ENCODE measurements at regions not wholly inside any gene's neighbourhood (a gene's known extent, or its start where the extent isn't known, plus 50 kb on each side); places are given as distances from the start of the nearest gene placed in this dataset.

GRCh38 chr2:163951312-163951711 is 215.5 kb upstream of the FIGN start:
- TF ChIP-seq CTCF (IDR thresholded peaks at IDR 0.05) = no peak
- no peak for TF ChIP-seq POLR2AphosphoS5 (IDR thresholded peaks at IDR 0.05; ENCODE audit: insufficient read depth in 1 of 2, low read depth in 1 of 2)

All from vagina (tissue), 2 donors.